HG03139 (cell line): ENCODE measurements at regions not wholly inside any gene's neighbourhood (a gene's known extent, or its start where the extent isn't known, plus 50 kb on each side); places are given as distances from the start of the nearest gene placed in this dataset.

ENCODE experiments used
- ATAC-seq: cut with Tn5 transposase; IDR thresholded peaks from one replicate; pipeline ENCODE4 v1.9.1; 2021; ENCODE audit not compliant: unreplicated experiment

- ATAC-seq, result no peak
Observed at GRCh38 chr9:3054017-3054586, 210.2 kb upstream of the PUM3 start.

GRCh38 chr9:3049636-3050035, 205.7 kb upstream of the PUM3 start:
- ATAC-seq, result no peak

GRCh38 chr9:3047912-3048311, 204.0 kb upstream of the PUM3 start:
- ATAC-seq, result no peak

GRCh38 chr9:3045153-3045552, 201.3 kb upstream of the PUM3 start:
- ATAC-seq, result no peak

- ATAC-seq, result no peak
Observed at GRCh38 chr9:3043369-3043768, 199.5 kb upstream of the PUM3 start.

GRCh38 chr9:3040761-3041160, 196.9 kb upstream of the PUM3 start:
- no peak for ATAC-seq

- no peak for ATAC-seq
Observed at GRCh38 chr9:3036333-3036700, 192.4 kb upstream of the PUM3 start.

GRCh38 chr9:3035579-3036332, 191.9 kb upstream of the PUM3 start:
- ATAC-seq, result no peak

- ATAC-seq, result peak; percentile 55
Observed at GRCh38 chr9:3032898-3033297, 189.0 kb upstream of the PUM3 start.

GRCh38 chr9:3028535-3028934, 184.6 kb upstream of the PUM3 start:
- ATAC-seq, result no peak

GRCh38 chr9:3027210-3027609, 183.3 kb upstream of the PUM3 start:
- no peak for ATAC-seq

- ATAC-seq, result no peak
Observed at GRCh38 chr9:3023449-3023848, 179.6 kb upstream of the PUM3 start.

- no peak for ATAC-seq
Observed at GRCh38 chr9:3018691-3019230, 174.9 kb upstream of the PUM3 start.

- no peak for ATAC-seq
Observed at GRCh38 chr9:3018071-3018470, 174.2 kb upstream of the PUM3 start.

GRCh38 chr9:3014178-3014577, 170.3 kb upstream of the PUM3 start:
- ATAC-seq, result no peak

GRCh38 chr9:3012842-3013241, 168.9 kb upstream of the PUM3 start:
- ATAC-seq, result no peak

- no peak for ATAC-seq
Observed at GRCh38 chr9:3012245-3012644, 168.3 kb upstream of the PUM3 start.

GRCh38 chr9:3008091-3008490, 164.2 kb upstream of the PUM3 start:
- ATAC-seq, result no peak

- ATAC-seq, result no peak
Observed at GRCh38 chr9:3007326-3007725, 163.4 kb upstream of the PUM3 start.

GRCh38 chr9:3006851-3007250, 163.0 kb upstream of the PUM3 start:
- no peak for ATAC-seq

GRCh38 chr9:3004572-3004971, 160.7 kb upstream of the PUM3 start:
- ATAC-seq, result no peak

GRCh38 chr9:3001311-3001710, 157.4 kb upstream of the PUM3 start:
- no peak for ATAC-seq

GRCh38 chr9:2992427-2992826, 148.5 kb upstream of the PUM3 start:
- ATAC-seq, result no peak
